HG02798 (cell line): ENCODE measurements at regions not wholly inside any gene's neighbourhood (a gene's known extent, or its start where the extent isn't known, plus 50 kb on each side); places are given as distances from the start of the nearest gene placed in this dataset.

ENCODE experiments used
- ATAC-seq: cut with Tn5 transposase; IDR thresholded peaks from one replicate; pipeline ENCODE4 v1.9.1; 2021; ENCODE audit warnings: mild to moderate bottlenecking; ENCODE audit not compliant: unreplicated experiment, poor library complexity

- no peak for ATAC-seq
Measured at GRCh38 chrX:97763391-97763790, 879.7 kb downstream of the RPA4 start.

- ATAC-seq, result no peak
Measured at GRCh38 chrX:97763981-97764380, 880.3 kb downstream of the RPA4 start.

GRCh38 chrX:97766501-97767095 lies 882.9 kb downstream of the RPA4 start:
- no peak for ATAC-seq

- no peak for ATAC-seq
Measured at GRCh38 chrX:97787311-97787710, 903.6 kb downstream of the RPA4 start.

GRCh38 chrX:97787849-97788248 lies 904.1 kb downstream of the RPA4 start:
- no peak for ATAC-seq

GRCh38 chrX:97790850-97791249 lies 907.1 kb downstream of the RPA4 start:
- ATAC-seq, result no peak

GRCh38 chrX:97797076-97797475 lies 913.4 kb downstream of the RPA4 start:
- ATAC-seq, result no peak

GRCh38 chrX:97806238-97806637 lies 922.5 kb downstream of the RPA4 start:
- no peak for ATAC-seq

GRCh38 chrX:97806946-97807345 lies 923.2 kb downstream of the RPA4 start:
- no peak for ATAC-seq

GRCh38 chrX:97820170-97820569 lies 936.5 kb downstream of the RPA4 start:
- ATAC-seq, result no peak

GRCh38 chrX:97828471-97828870 lies 944.8 kb downstream of the RPA4 start:
- ATAC-seq, result no peak

- ATAC-seq, result no peak
Measured at GRCh38 chrX:97835969-97836368, 952.3 kb downstream of the RPA4 start.

GRCh38 chrX:97841544-97842179 lies 958.0 kb downstream of the RPA4 start:
- ATAC-seq, result no peak

- no peak for ATAC-seq
Measured at GRCh38 chrX:97842468-97843199, 958.9 kb downstream of the RPA4 start.

GRCh38 chrX:97843200-97843811 lies 959.6 kb downstream of the RPA4 start:
- ATAC-seq, result no peak

GRCh38 chrX:97844161-97844560 lies 960.5 kb downstream of the RPA4 start:
- ATAC-seq, result no peak

GRCh38 chrX:97844943-97845342 lies 961.2 kb downstream of the RPA4 start:
- ATAC-seq, result no peak

GRCh38 chrX:97845451-97845850 lies 961.7 kb downstream of the RPA4 start:
- no peak for ATAC-seq

- no peak for ATAC-seq
Measured at GRCh38 chrX:97846228-97846627, 962.5 kb downstream of the RPA4 start.

- no peak for ATAC-seq
Measured at GRCh38 chrX:97846718-97847237, 963.1 kb downstream of the RPA4 start.
